ENCODE measurements at regions not wholly inside any gene's neighbourhood (a gene's known extent, or its start where the extent isn't known, plus 50 kb on each side); places are given as distances from the start of the nearest gene placed in this dataset.

DNA sequence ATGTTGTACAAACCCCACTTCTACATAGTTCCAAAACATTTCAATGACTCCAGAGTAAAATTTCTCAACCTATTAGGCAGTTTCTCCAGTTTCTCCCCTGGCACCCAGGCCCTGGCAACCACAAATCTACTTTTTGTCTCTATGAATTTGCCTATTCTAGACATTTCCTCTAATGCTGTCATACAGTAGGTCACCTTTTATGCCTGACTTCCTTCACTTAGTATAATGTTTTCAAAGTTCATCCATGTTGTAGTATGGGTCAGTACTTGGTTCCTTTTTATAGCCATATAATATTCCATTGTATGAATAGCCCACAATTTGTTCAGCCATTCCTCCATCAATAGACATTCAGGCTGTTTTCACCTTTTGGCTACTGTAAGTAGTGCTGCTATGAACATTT lies 67.0 kb downstream of the SPRING1 start:
- TF ChIP-seq, protein P1, sequence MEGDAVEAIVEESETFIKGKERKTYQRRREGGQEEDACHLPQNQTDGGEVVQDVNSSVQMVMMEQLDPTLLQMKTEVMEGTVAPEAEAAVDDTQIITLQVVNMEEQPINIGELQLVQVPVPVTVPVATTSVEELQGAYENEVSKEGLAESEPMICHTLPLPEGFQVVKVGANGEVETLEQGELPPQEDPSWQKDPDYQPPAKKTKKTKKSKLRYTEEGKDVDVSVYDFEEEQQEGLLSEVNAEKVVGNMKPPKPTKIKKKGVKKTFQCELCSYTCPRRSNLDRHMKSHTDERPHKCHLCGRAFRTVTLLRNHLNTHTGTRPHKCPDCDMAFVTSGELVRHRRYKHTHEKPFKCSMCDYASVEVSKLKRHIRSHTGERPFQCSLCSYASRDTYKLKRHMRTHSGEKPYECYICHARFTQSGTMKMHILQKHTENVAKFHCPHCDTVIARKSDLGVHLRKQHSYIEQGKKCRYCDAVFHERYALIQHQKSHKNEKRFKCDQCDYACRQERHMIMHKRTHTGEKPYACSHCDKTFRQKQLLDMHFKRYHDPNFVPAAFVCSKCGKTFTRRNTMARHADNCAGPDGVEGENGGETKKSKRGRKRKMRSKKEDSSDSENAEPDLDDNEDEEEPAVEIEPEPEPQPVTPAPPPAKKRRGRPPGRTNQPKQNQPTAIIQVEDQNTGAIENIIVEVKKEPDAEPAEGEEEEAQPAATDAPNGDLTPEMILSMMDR (IDR thresholded peaks at IDR 0.05), result no peak
- TF ChIP-seq GABPA (IDR thresholded peaks at IDR 0.05; ENCODE audit: low read depth) (no peak), TCF12 (IDR thresholded peaks at IDR 0.05) (no peak), RFX5 (IDR thresholded peaks at IDR 0.05; ENCODE audit: low read length) (no peak), SIN3A (IDR thresholded peaks at IDR 0.05; ENCODE audit: borderline replicate concordance, low read depth, low read length) (no peak), FOXM1 (IDR thresholded peaks at IDR 0.05; ENCODE audit: low read depth) (no peak)
- TF ChIP-seq, protein P2, sequence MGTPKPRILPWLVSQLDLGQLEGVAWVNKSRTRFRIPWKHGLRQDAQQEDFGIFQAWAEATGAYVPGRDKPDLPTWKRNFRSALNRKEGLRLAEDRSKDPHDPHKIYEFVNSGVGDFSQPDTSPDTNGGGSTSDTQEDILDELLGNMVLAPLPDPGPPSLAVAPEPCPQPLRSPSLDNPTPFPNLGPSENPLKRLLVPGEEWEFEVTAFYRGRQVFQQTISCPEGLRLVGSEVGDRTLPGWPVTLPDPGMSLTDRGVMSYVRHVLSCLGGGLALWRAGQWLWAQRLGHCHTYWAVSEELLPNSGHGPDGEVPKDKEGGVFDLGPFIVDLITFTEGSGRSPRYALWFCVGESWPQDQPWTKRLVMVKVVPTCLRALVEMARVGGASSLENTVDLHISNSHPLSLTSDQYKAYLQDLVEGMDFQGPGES (IDR thresholded peaks at IDR 0.05; ENCODE audit: low read depth, low read length), result no peak
- TF ChIP-seq, protein P3, sequence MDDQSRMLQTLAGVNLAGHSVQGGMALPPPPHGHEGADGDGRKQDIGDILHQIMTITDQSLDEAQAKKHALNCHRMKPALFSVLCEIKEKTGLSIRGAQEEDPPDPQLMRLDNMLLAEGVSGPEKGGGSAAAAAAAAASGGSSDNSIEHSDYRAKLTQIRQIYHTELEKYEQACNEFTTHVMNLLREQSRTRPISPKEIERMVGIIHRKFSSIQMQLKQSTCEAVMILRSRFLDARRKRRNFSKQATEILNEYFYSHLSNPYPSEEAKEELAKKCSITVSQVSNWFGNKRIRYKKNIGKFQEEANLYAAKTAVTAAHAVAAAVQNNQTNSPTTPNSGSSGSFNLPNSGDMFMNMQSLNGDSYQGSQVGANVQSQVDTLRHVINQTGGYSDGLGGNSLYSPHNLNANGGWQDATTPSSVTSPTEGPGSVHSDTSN (IDR thresholded peaks at IDR 0.05), result no peak
- TF ChIP-seq, protein P4, sequence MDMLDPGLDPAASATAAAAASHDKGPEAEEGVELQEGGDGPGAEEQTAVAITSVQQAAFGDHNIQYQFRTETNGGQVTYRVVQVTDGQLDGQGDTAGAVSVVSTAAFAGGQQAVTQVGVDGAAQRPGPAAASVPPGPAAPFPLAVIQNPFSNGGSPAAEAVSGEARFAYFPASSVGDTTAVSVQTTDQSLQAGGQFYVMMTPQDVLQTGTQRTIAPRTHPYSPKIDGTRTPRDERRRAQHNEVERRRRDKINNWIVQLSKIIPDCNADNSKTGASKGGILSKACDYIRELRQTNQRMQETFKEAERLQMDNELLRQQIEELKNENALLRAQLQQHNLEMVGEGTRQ (IDR thresholded peaks at IDR 0.05; ENCODE audit: borderline replicate concordance, low read depth, low read length), result no peak
